NCI-H1105 (cell line): ENCODE measurements at regions not wholly inside any gene's neighbourhood (a gene's known extent, or its start where the extent isn't known, plus 50 kb on each side); places are given as distances from the start of the nearest gene placed in this dataset.
"Not testable (repeated sequence)": the region's sequence is repeated elsewhere in the genome, so short reads cannot be mapped to it uniquely, and the experiment has no call there.

Experiments used
- DNase-seq: peaks from one replicate; lab custom pipeline; 2025; lab: John Stamatoyannopoulos, UW

DNA sequence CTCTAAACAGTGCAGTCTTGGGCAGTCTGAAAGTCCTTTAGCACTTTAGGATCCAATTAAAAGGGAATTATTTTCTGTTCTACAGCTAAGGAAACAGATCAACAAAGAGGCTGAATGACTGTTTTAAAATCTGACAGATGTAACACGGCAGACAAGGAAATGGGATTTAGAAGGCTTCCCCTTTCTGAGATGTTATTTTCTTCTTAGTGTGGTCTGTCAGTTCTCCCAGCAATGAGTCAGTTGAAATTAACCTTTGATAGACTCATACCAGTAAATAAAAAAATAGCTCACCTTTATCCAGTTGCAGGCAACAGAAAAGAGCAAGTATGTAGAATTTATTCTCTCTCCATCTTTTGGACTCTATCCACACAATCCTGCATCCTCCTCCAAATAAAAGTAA lies 98.1 kb downstream of the NEDD1 start:
- DNase-seq: no peak

DNA sequence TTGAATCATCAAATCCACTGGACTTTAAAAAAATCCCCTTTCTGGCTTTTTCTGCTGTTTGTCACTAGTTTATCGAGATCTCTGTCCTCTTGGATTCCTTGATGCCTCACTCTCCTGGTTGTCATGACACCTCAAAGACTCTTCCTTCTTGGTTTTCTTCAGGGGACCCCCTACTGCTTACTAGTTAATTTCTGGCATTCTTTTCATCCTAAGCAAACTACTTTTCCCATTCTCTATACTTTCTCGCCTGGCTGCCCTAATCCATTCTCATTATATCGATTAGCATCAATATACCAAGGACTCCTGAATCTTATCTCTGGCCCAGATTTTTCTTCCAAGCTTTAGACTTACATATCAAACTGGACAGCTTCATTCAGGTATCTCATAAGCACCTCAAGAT lies 98.6 kb downstream of the NEDD1 start:
- DNase-seq: no peak

DNA sequence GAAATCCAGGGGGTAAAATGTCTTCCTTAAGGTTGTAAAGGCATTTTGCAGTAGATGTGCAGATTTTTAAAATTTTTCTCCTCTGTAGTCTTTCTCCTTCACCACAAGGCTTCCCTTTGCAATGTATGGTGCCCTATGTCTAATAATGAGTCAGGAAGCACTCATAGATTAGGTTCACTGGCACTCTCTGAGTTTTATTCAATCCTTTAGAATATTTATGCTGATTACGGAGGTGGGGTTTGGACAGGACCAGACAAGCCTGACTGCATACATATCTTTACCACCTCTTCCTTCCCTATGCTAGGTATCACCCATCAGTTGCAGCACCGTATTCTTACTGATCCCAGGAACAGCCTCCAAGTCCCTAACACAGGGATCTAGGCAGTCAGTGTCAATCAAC lies 99.5 kb downstream of the NEDD1 start:
- no peak for DNase-seq

DNA sequence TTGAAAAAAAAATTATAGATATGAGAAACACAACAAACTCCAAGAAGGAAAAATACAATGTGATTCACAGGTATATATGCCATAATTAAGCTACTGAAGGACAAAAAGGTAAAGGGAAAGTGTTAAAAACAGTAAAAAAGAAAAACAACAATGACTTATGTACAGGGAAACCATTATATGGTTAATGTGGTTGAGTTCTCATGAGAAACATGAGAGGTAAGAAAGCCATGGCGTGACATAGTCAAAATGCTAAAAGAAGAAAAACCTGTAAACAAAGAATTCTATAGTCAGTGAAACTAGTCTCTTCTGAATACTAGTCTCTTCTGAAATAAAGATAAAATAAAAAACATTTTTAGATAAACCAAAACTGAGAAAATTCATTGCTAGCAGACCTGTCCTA lies 109.1 kb downstream of the NEDD1 start:
- DNase-seq: no peak

DNA sequence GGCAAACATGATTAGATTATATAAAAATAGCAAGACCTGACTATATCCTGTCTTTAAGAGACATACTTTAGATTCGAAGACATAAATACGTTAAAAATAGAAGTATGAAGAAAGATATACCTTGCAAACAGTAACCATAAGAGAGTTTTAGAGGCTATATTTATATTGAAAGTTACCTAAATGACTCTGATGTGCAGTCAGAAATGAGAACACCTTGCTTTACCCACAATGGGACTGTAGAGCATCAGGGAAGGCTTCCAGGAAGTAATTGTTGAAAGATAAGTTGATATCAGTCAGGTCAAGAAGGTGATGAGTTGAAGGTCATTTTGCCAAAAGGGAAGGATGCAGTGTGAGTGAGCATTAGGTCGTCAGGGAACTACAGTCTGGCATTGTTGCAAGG lies 110.2 kb downstream of the NEDD1 start:
- DNase-seq: no peak

DNA sequence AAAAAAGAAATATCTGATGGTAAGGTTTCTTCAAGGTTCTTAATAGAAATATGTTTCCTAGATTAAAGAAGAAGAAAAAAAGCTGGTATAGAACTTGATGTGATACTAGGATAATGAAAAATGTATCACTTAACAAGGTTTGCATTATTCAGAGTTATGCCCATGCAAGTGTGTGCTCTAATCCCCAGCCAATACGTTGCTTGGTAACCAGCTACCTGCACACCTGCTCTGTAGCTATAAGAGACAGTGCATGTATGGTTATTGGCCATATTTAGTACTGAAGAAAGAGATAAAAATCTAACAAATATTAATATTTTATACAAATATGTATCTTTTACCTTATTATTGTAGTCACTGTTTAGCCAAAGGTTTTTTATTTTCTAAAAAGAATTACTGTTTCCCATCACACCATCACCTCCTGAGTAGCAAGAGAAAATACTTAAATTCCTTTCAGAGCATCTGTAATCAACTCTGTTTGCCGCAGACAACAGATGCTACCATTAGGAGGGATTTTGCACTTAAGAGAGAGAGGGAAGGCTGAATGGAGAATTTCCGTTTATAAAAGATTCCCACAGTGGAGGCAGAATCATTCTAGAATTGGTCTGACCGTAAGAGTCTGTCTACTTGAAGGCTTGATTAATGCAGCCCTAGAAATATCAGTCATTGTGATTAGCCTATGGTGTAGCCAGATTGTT lies 115.6 kb downstream of the NEDD1 start:
- peak; percentile 70 for DNase-seq

DNA sequence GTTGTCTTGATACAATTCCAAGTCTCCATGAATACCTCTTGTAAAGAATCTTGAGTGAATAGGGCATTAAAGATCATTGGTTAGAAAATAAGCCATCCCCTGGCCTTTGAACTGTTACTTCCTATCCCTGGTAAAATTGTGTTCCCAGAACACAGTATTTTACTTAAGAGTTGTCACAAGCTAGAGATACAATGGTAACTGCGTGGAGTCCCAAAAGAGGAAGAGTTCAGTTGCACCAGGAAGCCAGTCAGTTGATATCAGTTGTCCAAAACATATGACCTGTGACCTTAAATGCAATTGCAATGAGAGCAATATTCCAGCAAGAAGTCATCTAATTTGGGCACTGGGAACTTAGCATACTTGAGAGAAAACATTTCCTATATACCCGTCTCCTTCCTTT lies 117.3 kb downstream of the NEDD1 start:
- DNase-seq: no peak

DNA sequence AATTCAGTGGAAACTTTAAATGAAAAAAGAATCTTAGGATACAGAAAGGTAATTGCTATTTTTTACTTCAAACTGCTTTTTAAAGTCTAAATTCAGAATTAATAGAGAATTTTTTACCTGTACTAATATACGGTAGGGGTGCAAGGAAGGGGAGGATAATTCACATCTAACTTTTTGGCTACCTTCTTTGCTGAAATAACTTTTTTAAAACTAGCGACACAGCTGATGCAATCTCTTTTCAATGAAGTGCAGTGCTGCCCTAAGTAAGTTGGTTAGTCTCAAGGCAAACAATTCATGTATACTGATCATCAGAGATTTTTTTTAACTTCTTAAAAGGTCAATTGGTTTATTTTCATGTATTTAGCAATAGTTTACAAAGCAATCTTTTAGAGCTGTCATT lies 119.8 kb downstream of the NEDD1 start:
- no peak for DNase-seq

DNA sequence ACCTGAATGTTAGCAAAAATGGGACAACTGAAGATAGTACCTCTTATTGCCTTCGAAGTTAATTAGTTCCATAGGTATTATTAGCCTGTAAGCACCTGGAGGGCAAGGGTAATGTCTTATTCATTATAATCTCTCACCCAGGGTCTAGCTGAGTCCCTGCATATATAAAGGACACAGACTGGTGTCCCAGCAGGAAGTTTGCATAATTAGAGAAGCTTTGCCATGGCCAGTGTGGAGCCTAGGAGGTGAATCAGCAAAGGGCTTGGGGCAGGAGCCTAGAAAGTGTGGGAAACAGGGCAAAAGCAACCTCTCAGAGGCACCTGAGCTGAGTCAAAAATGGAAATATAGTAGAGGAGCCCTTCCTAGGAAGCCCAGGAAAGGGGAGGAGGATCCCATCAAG lies 120.4 kb downstream of the NEDD1 start:
- no peak for DNase-seq

DNA sequence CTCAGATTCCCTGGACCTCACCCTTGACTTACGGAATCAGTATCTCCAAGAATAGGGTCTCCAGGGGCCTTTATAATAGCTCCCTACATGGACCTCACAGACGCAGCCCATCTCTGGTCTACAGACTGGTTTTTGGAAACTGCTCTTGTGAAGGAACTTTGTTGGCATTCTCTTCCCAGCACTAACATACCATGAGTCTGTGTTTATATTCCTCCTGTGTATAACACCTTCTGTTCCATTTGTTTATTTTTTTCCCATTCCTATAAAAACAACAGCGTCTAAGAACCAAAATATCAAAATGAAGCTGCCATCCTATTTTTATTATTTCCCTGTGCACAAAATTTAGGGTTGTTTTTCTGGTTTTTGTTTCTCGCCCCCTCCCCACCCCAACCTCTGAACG lies 131.1 kb downstream of the NEDD1 start:
- DNase-seq: no peak

DNA sequence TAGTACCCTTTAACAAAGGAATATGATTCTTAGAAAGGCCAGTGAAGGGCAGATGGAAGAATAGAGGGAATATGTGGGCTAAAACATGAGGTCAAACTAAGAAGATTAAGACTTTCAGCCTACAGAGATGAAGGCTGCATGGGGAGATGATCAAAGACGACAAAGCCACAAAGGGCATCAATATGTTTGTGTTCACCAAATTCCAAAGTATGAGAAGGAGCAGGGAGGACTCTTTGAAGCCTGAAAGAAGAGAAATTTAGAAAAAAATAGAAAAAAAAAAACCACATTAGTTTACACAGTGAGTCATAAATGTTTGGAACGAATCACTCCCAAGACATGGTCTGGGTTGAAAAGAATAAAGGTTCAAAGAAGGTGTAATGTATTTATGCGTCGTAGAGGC lies 131.8 kb downstream of the NEDD1 start:
- DNase-seq: no peak

DNA sequence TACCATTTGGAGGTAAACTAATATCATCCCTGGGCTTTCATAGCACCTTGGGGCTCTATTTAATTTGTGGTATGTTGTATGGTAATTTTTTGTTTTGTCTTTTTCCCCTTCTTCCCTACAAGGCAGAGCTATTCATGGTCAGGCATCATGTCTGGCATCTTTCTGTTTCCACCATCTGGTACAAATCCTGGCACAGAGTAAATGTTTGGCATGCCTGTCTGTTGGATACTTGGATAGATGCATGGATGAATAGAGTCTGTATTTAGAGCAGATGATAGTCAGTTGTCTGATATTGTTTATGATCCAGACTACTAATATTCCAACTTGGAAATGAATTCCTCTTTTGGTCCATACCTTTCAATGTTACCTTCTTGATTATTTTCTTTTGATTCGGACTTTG lies 139.8 kb downstream of the NEDD1 start:
- DNase-seq: no peak

DNA sequence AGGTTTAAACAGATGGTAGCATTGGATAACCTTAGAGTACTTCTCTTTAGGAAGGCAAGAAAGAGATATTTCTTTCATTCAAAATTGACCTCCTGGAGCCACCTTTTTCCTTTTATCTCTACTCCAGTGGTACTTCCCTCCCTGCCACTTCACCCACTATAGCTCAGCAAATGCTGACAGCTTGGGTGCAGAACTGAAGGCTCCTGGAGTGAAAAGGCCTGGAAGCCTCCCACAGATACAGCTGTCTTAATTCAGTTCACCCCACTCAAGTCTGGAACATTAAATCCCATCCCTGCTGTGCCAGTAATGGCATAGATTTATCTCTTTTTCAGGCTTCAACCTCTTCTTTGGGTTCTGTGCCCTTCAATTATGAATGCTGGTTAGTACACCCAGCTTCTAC lies 140.3 kb downstream of the NEDD1 start:
- no peak for DNase-seq

DNA sequence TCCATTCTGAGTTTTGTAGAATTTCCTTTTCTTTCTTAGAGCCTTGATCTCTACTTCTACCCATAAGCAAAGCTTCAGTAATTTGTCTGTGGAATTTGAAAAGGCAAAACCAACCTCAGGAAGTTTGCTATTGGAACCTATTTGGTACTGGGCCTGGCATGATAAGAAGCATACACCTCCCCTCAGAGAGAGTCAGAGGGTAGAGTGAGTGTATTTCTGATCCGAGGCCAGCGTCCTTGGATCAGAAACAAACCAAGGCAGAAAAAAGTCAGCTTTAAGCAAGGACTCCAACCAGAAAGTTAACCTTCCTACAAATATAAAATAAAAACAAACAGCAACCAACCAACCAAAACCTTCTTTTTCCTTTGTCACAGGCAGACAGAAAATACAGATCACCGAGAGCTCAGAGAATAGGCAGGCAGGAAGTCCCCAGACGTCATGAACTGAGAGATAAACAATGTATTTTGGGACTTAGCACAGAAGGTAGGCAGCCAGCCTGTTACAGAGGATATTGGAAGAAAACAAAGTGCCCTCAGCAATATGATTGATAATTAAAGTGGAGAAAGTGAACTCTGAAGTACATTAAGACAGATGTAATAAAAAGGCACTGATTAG lies 141.5 kb downstream of the NEDD1 start:
- DNase-seq: no peak

DNA sequence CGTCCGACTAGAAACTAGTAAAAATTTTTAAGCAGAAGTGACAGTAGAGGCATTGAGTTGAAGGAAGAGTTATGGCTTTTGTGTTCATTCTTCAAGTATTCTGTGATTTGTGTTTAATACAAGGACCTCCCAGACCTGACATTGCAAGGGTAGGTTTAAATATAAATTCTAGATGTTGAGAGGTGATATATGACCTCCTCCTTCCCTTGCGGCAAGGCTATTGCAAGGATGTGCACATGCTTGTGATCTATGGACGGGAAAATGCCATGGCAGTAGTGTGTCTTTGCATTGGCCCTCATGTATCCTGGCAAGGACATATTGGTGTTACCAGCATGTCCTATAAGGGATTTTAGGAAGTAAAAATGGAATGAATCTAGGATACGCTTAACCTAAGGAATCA lies 143.5 kb downstream of the NEDD1 start:
- no peak for DNase-seq

DNA sequence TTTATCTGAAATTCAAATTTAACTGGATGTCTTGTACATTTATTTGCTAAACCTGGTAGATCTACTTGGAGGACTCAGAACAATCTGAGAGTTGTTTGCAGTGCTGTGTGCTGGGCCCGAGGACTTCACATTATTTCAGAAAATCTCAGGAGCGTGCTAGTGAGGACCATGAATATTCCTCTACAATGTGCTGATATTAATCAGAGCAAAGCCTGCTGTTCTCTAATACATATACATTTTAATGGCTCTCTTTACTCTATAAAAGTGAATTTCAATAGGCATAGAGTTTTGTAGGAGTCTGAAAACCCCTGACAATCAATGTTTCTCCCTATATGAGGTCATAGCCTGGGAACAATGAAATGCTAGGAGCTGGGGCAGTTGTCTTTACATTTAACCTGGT lies 144.3 kb downstream of the NEDD1 start:
- no peak for DNase-seq

DNA sequence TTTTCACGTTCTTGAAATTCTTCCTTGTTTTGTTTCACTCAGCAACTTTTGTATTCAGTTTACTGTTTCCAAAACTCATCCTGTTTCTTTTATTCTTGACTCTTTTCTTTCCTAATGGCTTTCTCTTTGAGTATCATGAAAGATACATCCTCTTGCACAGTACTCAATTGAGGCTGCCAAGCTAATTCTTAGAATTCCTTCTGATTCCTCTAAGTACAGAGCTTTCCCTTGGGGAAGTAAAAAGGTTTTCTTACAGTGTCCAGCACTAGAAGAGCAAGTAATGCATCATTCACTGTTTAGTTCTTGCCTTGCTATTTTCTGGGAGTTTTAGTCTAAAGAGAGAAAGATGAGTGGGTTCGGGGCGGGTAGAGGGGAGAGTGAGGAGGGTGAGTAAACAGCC lies 154.1 kb downstream of the NEDD1 start:
- DNase-seq: no peak

DNA sequence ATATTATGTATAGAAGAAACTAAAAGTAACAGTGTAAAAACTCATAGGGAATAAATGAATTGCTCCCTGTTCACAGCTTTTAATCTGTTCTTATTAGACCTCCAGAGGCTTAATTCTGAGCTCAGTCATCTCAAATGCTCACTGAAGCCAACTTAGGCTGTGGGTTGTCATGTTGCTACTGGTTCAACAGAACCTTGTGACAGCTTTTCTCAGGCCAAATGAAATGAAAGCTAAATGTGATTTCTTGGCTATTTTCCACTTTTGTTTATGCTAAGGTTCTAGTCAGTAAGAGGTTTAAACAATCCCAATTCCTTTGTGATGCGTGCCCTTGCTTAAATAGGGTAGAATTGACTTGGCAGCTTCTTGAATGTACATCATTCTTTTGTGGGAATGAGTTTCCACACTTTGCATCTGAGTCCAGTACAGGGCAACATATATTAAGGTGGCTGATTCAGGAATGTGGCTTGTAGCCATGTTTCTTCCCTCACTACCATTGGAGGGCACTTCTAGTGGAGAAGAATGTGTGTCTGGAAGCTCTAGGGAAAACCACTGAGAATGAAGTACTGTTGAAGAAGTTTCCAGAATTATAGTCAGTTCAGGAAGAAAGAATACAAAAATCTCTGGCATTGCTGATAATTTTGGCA lies 156.4 kb downstream of the NEDD1 start:
- DNase-seq: no peak

DNA sequence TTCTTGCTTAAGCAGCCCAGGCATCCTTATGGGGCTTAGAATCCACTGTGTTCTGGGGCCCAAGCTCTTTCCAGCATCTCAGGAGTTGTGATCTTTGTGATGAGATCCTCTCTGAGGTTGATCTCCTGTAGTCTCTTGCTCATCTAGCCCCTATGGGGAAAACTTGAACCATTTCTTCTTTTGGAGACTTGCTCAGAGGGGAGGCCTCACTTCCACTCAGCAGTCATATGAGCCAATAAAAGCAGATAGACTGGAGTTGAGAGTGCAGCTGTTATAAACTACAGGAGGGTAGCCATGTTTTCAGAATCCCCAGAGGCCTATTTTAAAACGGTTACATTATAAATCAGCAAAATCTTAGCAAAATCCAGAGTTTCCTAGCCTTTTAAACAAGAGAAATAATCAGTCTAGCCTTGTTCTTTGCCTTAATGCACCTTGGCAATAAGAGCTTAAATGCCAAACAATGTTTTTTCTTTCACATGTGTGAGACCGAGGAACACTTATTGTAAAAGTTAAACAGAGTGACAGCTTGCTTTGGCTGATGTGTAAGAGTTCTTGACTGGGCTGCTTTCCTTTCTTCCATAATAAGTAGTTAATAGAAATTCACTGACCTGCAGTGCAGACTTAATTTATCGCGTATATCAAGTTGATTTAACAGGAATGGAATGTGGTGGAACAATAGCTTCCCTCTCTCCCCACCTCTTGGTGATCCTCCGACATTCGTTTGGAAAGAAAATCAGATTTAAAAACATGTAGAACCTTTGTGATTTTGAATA lies 168.3 kb downstream of the NEDD1 start:
- no peak for DNase-seq

DNA sequence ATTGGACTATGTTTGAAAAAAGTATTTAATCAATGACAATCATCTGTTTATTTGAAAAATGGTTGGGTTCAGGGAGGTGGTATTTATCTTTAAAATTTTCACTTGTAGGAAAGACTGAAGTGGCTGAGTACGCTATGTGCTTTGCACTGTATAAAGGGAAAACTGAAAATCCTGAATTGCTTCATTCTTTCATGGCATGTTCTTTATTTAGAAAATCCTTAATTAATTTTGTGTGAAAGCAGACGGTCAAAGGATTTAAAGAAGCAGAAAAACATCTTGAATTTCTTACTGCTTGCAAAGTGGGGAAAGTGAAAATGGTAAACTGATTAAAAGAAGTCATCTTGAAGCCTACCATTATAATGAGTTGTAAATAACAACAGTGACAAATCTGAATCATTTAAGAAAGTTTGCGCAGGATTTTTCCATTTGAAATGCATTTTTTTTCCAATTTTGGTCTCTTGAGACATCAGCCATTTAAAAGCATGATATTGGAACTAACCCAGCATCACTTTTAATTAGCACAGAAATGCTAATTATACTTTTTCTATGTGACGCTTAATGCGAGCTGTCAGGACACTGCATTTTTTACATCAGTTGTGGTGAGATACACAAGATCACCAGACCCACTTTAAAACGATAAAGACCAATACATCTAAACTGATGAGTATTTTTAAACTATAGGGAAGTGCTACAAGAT lies 169.0 kb downstream of the NEDD1 start:
- DNase-seq: no peak

DNA sequence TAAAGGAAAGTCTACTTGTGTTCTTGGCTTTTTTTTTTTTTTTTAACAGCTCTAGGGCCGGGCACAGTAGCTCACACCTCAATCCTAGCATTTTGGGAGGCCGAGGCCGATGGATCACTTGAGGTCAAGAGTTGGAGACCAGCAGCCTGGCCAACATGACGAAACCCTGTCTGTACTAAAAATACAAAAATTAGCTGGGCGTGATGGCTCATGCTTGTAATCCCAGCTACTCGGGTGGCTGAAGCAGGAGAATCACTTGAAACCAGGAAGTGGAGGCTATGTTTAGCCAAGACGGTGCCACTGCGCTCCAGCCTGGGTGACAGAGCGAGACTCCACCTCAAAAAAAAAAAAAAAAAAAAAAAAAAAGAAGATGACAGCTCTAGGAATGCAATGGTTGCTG lies 169.9 kb downstream of the NEDD1 start:
- DNase-seq: not testable (repeated sequence)

DNA sequence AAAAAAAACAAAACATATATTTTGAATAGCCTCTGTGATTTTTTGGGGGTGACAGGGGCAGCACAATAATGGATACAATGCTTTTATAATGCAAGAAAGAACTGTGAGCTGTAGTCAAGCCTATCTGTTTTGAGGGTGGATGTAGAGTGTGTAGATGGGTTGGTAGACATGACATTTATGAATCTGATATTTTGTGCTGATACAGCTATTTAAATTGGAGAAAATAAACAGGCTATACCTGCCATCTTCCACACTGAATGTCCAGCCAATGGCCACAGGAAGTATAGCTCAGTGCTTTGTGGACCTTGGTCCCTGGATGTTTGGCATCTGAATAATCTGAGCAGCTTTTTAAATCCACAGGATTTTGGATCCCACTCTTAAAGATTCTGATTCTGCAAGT lies 175.0 kb downstream of the NEDD1 start:
- DNase-seq: no peak
